Activated naive CD4-positive, alpha-beta T cell treated with anti-CD3 and anti-CD28 coated beads, Interleukin-2, amount 10 ng/mL, durations not matched to agents 7 days and 5 days (primary cell): ENCODE measurements at regions not wholly inside any gene's neighbourhood (a gene's known extent, or its start where the extent isn't known, plus 50 kb on each side); places are given as distances from the start of the nearest gene placed in this dataset.
"Not testable (repeated sequence)": the region's sequence is repeated elsewhere in the genome, so short reads cannot be mapped to it uniquely, and the experiment has no call there.

ENCODE experiments used
- CTCF ChIA-PET: fragments of 350-600 bp; sonication (Branson Sonifier 250); formaldehyde crosslinking; loops from one replicate; lab custom pipeline; 2021; ENCODE audit warnings: antibody characterized with exemption; lab: Charles Lee
- DNase-seq: peaks from one replicate; pipeline ENCODE4 v3.0.0-alpha.2; 2020
- H3K27ac Mint-ChIP-seq: one replicate; pipeline ENCODE4 v1.8.0; 2021; ENCODE audit warnings: mild to moderate bottlenecking, moderate library complexity, mixed read lengths
- H3K27me3 Mint-ChIP-seq: one replicate; pipeline ENCODE4 v1.8.0; 2021; ENCODE audit warnings: mild to moderate bottlenecking, mixed read lengths
- H3K36me3 Mint-ChIP-seq: one replicate; pipeline ENCODE4 v1.8.0; 2021; ENCODE audit warnings: mixed read lengths
- H3K4me1 Mint-ChIP-seq: one replicate; pipeline ENCODE4 v1.8.0; 2021; ENCODE audit warnings: mixed read lengths
- H3K4me3 Mint-ChIP-seq: one replicate; pipeline ENCODE4 v1.8.0; 2021; ENCODE audit warnings: mild to moderate bottlenecking, moderate library complexity, mixed read lengths
- H3K9me3 Mint-ChIP-seq: one replicate; pipeline ENCODE4 v1.8.0; 2021; ENCODE audit warnings: mixed read lengths

DNA sequence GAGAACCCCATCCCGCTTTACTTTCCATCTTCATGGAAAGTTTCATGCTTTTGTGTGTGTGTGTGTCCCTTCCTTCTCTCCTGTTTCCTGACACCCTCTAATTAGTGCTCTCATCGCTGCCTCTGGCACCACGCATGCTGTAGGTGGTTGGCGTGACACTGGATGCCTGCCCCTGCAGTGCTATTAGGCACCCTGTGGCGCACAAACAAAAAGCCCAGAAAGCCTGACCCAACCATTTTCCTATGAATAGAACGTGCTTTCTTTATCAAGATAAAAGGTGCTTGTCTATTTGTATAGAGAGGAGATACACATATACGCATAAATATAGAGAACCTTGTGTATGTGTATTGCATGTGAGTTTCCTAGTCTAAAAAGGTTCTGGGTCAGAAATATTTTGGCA lies 120.8 kb upstream of the CDCA7L start:
- no peaks in the 10 kb centered on the region for H3K4me1 Mint-ChIP-seq
- H3K4me3 Mint-ChIP-seq = no peak overlapping the region
- H3K9me3 Mint-ChIP-seq = no peaks in the 10 kb centered on the region
- no peak overlapping the region for H3K27ac Mint-ChIP-seq
- no peaks in the 10 kb centered on the region for H3K36me3 Mint-ChIP-seq
- peaks cover 4% of the 10 kb centered on the region for H3K27me3 Mint-ChIP-seq
- no peak for DNase-seq
- CTCF ChIA-PET = no interaction called here

- Mint-ChIP-seq H3K27ac (no peak overlapping the region), H3K9me3 (no peaks in the 10 kb centered on the region), H3K27me3 (peaks cover 7% of the 10 kb centered on the region), H3K4me1 (no peaks in the 10 kb centered on the region), H3K4me3 (no peak overlapping the region), H3K36me3 (no peaks in the 10 kb centered on the region)
- CTCF ChIA-PET = no interaction called here
- no peak for DNase-seq
Measured at GRCh38 chr7:22064816-22065215, 119.1 kb upstream of the CDCA7L start.

GRCh38 chr7:22061775-22062174 lies 116.1 kb upstream of the CDCA7L start:
- peaks cover 5% of the 10 kb centered on the region for H3K27me3 Mint-ChIP-seq
- H3K4me3 Mint-ChIP-seq = no peak overlapping the region
- H3K9me3 Mint-ChIP-seq = no peaks in the 10 kb centered on the region
- CTCF ChIA-PET = no interaction called here
- H3K4me1 Mint-ChIP-seq = no peaks in the 10 kb centered on the region
- no peak for DNase-seq
- no peak overlapping the region for H3K27ac Mint-ChIP-seq
- H3K36me3 Mint-ChIP-seq = no peaks in the 10 kb centered on the region

GRCh38 chr7:22060863-22061262 lies 115.2 kb upstream of the CDCA7L start:
- Mint-ChIP-seq H3K9me3 (no peaks in the 10 kb centered on the region), H3K4me3 (no peak overlapping the region), H3K27ac (no peak overlapping the region), H3K36me3 (no peaks in the 10 kb centered on the region), H3K4me1 (no peaks in the 10 kb centered on the region), H3K27me3 (peaks cover 5% of the 10 kb centered on the region)
- CTCF ChIA-PET = no interaction called here
- DNase-seq = no peak

GRCh38 chr7:22060197-22060596 lies 114.5 kb upstream of the CDCA7L start:
- Mint-ChIP-seq H3K4me3 (no peak overlapping the region), H3K4me1 (no peaks in the 10 kb centered on the region), H3K9me3 (no peaks in the 10 kb centered on the region), H3K27me3 (peaks cover 12% of the 10 kb centered on the region), H3K36me3 (no peaks in the 10 kb centered on the region), H3K27ac (no peak overlapping the region)
- CTCF ChIA-PET = no interaction called here
- DNase-seq = no peak

GRCh38 chr7:22055226-22055625 lies 109.5 kb upstream of the CDCA7L start:
- Mint-ChIP-seq H3K9me3 (no peaks in the 10 kb centered on the region), H3K4me3 (no peak overlapping the region), H3K36me3 (no peaks in the 10 kb centered on the region), H3K27ac (no peak overlapping the region), H3K4me1 (no peaks in the 10 kb centered on the region), H3K27me3 (peaks cover 15% of the 10 kb centered on the region)
- CTCF ChIA-PET = no interaction called here
- no peak for DNase-seq

DNA sequence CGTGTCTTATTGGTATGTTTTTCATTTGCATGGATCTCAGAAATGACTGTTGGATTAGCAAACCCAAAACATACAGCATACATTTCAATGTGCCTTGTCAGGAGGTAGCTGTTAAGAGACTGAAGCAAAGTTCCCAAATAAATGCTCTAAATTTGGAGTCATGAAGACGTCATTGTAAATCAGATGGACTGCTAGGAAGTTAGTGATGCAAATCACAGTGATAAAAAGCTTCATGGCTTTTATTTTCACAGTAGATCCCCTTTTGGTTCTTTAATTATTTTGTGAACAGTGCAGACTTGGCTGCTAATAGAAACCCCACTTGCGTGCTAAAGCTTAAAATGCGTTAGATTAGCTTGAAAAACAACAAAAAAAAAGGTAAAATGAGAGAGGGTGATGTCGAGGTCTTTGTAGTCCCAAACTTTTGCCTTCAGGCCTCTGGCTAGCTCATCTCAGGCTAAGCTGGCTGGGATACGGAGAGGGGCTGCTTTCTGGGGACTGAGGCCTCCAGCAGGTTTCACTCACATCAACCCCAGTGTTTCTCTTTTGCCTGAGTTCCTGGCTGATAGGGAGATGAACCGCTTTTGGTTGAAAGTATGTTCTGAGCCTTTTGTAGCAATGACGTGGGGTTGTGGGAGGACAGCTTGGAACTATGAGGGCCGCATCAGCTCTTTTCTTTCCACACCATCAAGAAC lies 107.1 kb upstream of the CDCA7L start:
- Mint-ChIP-seq H3K36me3 (no peaks in the 10 kb centered on the region), H3K4me1 (no peaks in the 10 kb centered on the region), H3K9me3 (no peaks in the 10 kb centered on the region), H3K4me3 (no peak overlapping the region), H3K27ac (no peak overlapping the region), H3K27me3 (peaks cover 14% of the 10 kb centered on the region)
- CTCF ChIA-PET = no interaction called here
- DNase-seq = no peak

GRCh38 chr7:22051886-22052673 lies 106.4 kb upstream of the CDCA7L start:
- CTCF ChIA-PET = no interaction called here

GRCh38 chr7:22049766-22050500 lies 104.2 kb upstream of the CDCA7L start:
- Mint-ChIP-seq H3K27me3 (peaks cover 7% of the 10 kb centered on the region), H3K4me1 (no peaks in the 10 kb centered on the region), H3K4me3 (no peak overlapping the region), H3K36me3 (no peaks in the 10 kb centered on the region), H3K9me3 (no peaks in the 10 kb centered on the region), H3K27ac (no peak overlapping the region)
- CTCF ChIA-PET = no interaction called here
- no peak for DNase-seq

More at GRCh38 chr7:22051886-22052673, 106.4 kb upstream of the CDCA7L start:
- DNase-seq = no peak
- H3K36me3 Mint-ChIP-seq = no peaks in the 10 kb centered on the region
- H3K27me3 Mint-ChIP-seq = peaks cover 14% of the 10 kb centered on the region
- H3K4me1 Mint-ChIP-seq = no peaks in the 10 kb centered on the region
- H3K4me3 Mint-ChIP-seq = no peak overlapping the region
- no peaks in the 10 kb centered on the region for H3K9me3 Mint-ChIP-seq
- H3K27ac Mint-ChIP-seq = no peak overlapping the region

DNA sequence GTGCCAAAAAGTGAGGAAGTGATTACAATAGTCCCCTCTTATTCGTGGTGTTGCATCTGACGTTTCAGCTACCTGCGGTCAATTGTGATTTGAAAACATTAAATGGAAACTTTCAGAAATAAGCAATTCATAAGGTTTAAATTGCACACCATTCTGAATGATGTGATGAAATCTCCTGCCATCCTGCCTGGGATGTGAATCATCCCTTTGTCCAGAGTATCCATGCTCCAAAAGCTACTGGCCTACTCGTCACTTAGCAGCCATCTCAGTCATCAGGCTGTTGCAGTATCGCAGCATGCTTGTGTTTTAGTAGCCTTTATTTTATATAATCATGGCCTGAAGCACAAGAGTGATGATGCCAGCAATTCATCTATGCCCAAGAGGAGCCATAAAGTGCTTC lies 97.7 kb upstream of the CDCA7L start:
- H3K4me1 Mint-ChIP-seq = no peaks in the 10 kb centered on the region
- CTCF ChIA-PET = no interaction called here
- peaks cover 8% of the 10 kb centered on the region for H3K27me3 Mint-ChIP-seq
- no peaks in the 10 kb centered on the region for H3K36me3 Mint-ChIP-seq
- H3K4me3 Mint-ChIP-seq = no peak overlapping the region
- no peaks in the 10 kb centered on the region for H3K9me3 Mint-ChIP-seq
- H3K27ac Mint-ChIP-seq = no peak overlapping the region
- no peak for DNase-seq

- DNase-seq = no peak
- no peaks in the 10 kb centered on the region for H3K9me3 Mint-ChIP-seq
- H3K4me1 Mint-ChIP-seq = no peaks in the 10 kb centered on the region
- no peak overlapping the region for H3K27ac Mint-ChIP-seq
- H3K36me3 Mint-ChIP-seq = no peaks in the 10 kb centered on the region
- H3K27me3 Mint-ChIP-seq = peaks cover 4% of the 10 kb centered on the region
- no peak overlapping the region for H3K4me3 Mint-ChIP-seq
- CTCF ChIA-PET = no interaction called here
Measured at GRCh38 chr7:22040923-22041595, 95.4 kb upstream of the CDCA7L start.

- Mint-ChIP-seq H3K4me3 (no peak overlapping the region), H3K27me3 (peaks cover 4% of the 10 kb centered on the region), H3K9me3 (no peaks in the 10 kb centered on the region), H3K27ac (no peak overlapping the region), H3K36me3 (no peaks in the 10 kb centered on the region), H3K4me1 (no peaks in the 10 kb centered on the region)
- no peak for DNase-seq
- CTCF ChIA-PET = no interaction called here
Measured at GRCh38 chr7:22039670-22040069, 94.0 kb upstream of the CDCA7L start.

- H3K4me1 Mint-ChIP-seq, CTCF ChIA-PET, H3K4me3 Mint-ChIP-seq, H3K27me3 Mint-ChIP-seq, H3K27ac Mint-ChIP-seq, H3K36me3 Mint-ChIP-seq, DNase-seq, H3K9me3 Mint-ChIP-seq: not testable (repeated sequence)
Measured at GRCh38 chr7:22032356-22032755, 86.7 kb upstream of the CDCA7L start.

DNA sequence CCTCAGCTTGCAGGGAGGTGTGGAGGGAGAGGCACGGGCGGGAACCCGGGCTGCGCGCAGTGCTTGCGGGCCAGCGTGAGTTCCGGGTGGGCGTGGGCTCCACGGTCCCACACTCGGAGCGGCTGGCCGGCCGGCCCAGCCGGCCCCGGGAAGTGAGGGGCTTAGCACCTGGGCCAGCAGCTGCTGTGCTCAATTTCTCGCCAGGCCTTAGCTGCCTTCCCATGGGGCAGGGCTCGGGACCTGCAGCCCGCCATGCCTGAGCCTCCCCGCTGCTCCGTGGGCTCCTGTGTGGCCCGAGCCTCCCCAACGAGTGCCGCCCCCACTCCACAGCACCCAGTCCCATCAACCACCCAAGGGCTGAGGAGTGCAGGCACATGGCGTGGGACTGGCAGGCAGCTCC lies 83.0 kb upstream of the CDCA7L start:
- H3K4me1 Mint-ChIP-seq, H3K27me3 Mint-ChIP-seq, H3K27ac Mint-ChIP-seq, H3K36me3 Mint-ChIP-seq, CTCF ChIA-PET, H3K9me3 Mint-ChIP-seq, DNase-seq, H3K4me3 Mint-ChIP-seq: not testable (repeated sequence)
